ENCODE measurements at regions not wholly inside any gene's neighbourhood (a gene's known extent, or its start where the extent isn't known, plus 50 kb on each side); places are given as distances from the start of the nearest gene placed in this dataset.

DNA sequence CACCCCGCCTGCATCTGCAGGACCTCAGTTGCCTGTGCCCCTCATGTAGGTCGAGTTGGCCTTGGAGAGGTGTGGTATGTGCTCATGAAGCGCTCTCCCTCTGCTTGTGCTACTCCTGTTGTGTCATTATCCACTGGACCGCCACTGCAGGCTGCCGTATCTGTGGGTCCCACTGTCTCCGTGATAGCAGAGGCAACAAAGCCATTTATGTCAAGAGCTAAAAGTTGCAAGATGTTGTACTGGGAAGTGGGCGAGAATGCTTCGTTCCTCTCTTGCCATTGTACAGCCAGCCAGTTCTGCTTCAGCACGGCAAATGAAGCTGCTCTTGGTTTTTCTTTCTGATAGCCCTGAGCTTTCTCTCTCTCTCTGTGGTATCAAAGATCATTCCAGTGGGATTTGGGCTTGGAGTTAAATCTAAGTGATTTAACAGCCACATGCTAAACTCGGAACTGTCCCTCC, 89.0 kb downstream of the TMEM212 start:
- no peak for TF ChIP-seq CTCF (conservative IDR thresholded peaks at IDR 0.05; ENCODE audit: low read depth, low read length)
- no peak for TF ChIP-seq EZH2 (IDR thresholded peaks at IDR 0.05; ENCODE audit: borderline replicate concordance, low read depth, low read length, poor library complexity, severe bottlenecking)

All from A673 (cell line).